Suppressor macrophage (primary cell): ENCODE measurements at regions not wholly inside any gene's neighbourhood (a gene's known extent, or its start where the extent isn't known, plus 50 kb on each side); places are given as distances from the start of the nearest gene placed in this dataset.
A peak's percentile ranks its signal among the peaks of the same experiment; 100 is the strongest.

ENCODE experiments used
- DNase-seq, 4 experiments: peaks; one replicate each; pipeline ENCODE4 v3.0.0-alpha.2; 2020 to 2022

DNA sequence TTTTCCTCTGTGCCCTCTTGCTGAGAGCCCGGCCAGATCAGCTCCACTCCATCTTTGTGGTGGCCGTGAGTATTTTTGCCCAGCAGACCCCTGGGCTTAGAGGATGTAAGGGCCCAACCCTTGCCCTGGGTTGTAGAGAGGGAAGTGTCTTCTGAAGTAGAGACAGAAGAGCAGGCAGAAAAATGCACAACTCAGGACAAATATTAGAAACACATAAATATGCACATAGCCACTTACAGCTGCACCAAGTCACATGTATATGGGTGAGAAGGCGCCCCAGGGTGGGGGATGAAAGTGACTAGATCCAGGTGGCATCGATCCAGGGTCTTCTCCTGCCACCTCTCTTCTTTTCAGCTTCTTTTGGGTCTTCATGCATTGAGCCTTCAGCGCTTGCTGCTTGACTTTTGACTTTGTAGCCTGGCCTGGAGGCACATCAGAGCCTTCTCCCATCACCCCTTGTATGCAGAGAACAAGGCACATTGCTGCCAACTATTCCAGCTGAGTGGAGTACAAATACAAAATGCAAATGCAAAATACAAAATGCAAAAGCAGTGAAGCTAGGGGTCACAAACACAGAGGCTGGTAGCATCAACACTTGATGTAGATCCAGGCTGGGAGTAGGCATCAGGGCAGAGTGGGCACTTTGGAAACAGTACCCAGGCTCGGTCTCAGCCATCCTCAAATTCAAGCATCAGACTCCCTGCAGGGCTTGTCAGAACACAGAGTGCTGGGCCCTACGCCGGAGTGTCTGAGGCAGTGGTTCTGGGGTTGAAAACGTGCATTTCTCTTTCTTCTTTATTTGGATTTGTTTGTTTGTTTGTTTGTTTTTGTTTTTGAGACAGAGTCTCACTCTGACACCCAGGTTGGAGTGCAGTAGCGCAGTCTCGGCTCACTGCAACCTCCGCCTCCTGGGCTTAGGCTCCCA, 133.0 kb downstream of the ASB7 start:
- DNase-seq, result no peak

DNA sequence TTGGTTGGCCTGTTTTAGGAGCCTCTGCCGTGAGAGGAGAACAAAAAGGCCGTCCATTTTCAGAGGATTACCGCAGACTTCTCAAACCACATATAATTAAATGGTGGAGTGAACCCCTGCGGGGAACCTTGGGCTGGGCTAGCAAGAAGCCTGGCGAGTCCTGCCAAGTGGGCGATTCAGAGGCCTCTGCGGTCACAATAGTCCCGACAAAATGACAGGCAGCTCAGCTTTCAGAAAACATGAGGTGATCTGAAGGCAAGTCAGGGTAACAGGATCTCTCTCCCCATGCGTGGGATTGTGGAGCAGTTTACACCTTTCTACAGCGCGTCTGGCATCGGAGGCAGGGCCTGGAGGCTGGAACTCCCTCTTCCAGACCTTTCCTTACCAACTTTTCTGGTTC, 134.8 kb downstream of the ASB7 start:
- no peak for DNase-seq

DNA sequence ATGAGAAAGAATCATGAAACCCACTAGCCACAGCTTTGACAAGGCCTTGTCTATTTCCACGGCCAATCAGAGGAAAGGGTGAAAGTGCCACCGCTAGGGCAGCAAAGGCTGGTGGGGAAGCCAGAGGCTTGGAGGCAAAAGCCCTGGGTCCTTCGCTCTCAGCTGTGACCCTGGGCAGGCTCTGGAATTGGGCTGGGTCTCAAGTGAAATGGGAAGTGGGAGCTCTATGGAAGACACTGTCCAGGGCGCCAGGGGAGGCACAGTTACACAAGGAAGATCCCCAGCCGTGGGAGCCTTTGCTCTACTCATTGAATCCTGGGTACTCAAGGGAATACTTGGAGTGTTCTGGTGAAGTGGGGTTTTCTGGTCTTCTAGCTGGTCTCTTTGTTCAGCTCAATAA, 136.2 kb downstream of the ASB7 start:
- no peak for DNase-seq

DNA sequence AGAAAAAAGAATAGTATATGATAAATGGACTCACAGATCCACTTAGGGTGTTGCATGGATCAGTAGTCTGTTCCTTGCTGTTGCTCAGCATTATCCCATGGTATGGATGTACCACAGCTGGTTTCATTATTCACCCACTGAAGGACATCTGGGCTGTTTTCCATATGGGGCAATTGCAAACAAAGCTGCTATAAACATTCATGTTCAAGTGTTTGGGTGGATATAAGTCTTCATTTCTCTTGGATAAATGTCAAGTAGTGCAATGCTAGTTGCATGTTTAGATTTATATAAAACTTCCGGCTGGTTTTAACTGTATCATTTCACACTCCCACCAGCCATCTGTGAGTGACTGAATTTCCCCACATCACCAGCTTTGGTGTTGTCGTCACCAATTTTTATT, 137.7 kb downstream of the ASB7 start:
- DNase-seq, result no peak

DNA sequence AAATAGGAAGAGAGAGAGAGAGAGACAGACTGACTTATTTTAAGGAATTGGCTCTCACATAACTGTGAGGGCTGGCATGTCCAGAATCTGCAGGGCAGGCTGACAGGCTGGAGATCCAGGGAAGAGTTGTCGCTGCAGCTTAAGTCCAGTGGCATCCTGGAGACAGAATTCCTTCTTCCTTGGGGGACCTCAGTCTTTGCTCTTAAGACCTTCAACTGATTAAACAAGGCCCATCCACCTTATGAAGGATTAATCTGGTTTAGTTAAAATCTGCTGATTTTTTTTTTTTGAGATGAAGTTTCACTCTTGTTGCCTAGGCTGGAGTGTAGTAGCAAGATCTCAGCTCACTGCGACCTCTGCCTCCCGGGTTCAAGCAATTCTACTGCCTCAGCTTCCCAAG, 128.0 kb upstream of the ALDH1A3 start:
- no peak for DNase-seq

DNA sequence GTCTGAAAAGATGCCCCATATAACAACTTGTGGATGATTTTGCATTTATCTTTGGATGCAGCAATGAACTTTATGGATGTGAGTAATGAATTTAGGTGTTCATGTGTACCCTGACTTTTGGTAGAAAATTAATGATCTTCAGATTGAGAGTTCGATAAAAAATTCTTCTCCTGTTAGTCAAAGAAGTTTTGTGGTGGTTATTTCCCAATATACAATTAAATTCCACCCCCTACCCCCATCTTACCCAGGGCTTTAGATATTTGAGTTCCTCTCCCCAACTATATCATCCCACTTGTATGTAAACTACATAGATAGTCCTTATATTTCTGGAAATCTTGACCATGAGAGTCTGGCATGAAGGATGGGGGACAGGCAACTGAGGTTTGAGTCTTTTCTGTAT, 126.1 kb upstream of the ALDH1A3 start:
- no peak for DNase-seq

DNA sequence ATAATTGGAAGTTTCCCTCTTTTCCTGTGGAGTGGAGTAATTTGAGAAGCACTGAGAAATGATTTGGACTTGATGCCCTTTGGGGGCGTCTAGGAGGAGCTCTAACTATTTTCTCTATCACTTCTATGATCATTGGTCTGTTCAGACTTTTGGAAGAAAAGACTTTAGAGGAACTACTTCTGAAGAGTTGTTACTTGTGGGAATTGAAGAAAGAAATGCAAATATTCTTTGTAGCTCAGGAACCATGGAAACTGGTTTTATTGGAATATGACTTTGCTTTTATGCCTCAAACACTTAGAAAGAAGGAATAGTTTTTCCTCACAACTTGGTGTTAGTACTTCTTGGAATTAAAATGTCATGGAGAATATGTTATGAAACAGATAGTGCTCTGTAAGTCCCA, 122.0 kb upstream of the ALDH1A3 start:
- DNase-seq, result no peak

DNA sequence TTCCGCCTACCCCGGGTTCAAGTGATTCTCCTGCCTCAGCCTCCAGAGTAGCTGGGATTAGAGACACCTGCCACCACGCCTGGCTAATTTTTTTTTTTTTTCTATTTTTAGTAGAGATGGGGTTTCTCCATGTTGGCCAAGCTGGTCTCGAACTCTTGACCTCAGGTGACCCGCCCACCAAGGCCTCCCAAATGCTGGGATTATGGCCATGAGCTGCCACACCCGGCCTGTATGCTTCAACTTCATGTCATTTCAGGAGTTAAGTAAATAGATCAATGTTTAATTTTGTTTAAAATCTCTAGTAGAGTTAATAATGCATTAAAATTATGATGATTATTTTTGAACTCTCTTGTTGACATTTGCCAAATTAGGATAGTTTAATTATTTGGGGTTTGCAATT, 121.1 kb upstream of the ALDH1A3 start:
- no peak for DNase-seq

DNA sequence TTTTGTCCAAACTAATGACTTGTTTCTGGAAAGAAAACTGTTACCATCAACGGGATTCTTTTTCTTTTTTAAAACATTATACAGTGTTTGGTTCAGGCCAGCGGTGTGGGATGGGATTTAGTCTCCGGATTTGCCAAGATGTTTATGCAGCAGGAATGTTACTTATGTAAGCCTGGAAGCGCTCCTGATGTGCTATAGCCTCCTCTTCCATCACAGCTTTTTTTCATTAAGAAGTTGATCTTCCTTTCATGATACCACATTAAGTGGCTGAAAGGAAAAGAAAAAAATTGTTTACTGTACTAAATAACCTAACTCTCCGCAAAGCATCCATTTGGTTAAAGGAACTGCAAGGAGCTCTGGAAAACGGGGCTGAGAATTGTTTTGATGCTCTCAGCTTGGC, 120.5 kb upstream of the ALDH1A3 start:
- DNase-seq, result no peak

DNA sequence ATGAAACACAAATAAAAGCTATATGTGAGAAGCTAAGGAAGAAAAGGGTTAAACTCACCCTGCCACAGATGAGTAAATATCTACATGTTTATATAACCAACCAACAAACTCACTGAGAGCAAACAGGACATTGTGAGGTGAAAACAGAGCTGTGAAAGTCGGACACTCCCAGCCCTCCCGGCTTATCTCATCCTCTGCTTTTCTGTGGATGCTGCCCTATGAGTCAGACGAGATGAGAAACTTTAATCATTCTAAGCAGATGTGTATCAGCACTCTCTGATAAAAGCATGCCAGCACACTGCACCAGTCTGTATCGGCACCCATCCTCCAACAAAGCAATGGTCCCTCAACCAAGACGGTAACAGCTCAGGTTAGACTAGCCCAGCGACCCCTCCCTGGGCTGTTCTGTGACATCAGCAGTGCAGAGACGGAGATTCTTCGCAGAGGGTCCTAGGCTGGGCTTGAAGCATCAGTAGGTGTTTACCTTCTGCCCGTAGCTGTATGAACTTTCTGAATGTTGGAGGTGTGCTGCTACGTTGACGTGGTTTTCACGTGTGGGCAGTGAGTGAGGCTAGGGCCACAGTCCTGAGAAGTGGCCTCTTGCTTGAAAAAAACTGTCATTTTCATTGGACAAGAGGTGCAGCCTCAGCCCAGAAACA, 119.8 kb upstream of the ALDH1A3 start:
- no peak for DNase-seq

DNA sequence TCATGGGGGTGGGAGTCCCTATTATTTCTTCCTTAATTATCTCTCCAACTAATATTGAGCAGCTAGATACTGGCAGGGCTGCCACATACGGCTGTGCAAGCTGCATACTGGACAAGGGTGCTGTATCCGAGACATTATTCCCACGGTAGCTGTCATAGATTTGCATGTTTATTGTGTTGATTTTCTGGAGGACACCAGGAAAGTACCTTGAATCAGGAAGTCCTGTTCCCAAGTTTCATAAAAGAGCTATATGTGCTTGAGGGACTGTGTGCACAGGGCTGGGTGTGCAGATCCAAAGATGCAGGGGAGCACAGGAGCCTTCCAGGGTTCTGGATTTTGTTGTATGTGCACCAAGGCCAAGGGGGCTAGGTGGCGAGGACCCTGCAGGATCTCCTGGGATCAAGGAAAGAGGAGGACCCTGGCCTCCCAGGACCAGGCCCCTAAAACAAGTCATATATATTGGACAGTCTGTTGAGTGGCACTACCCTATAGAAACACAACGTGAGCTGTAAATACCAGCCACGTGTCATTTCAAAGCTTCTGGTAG, 119.2 kb upstream of the ALDH1A3 start:
- no peak for DNase-seq

DNA sequence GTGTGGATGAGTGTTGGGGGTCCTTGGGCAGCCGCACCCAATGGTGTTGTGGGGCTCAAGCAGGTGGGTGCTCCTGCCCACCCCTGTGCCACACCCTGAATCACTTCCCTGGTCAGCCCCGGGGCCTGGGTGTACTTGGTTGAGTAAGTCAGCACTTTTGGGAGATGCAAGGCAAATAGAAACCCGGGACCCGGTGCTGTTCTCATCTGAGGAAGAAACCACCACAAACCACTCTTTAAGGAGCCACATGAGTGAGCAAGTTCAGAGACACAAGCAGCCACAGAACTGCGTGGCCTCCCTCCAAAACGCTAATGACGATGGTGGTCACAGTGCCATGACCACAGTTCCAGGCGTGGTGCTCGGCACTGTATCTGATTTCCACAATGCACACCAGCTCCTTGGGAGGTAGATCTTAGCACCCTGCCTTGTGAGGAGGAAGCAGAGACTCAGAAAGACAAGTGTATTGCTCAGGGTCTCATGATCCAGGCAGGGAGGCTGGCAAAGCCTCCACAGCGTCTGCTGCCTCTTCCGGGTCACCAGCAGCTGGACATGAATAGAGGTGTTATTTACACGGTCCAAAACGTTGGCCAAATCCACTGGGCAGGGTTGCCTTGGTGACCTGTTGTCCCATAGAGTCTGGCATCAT, 118.2 kb upstream of the ALDH1A3 start:
- no peak for DNase-seq

DNA sequence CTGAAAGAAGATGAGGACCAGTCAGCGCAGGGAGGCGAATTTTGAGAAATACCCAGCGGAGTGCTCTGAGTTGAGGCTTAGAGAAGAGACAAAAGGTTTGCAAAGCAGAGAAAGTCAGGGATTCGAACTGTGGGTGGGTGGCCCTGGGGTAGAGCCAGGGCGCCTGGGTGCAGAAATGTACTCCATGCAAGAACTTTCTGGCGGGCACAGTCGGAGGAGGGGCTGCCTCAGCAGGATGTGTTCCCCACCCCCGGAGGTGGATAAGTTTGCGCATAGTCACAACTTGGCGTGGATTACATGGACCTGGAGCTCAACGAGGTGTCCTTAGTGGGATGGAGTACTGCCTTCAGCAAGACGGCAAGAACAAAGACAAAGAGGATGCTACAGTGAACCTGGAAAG, 117.3 kb upstream of the ALDH1A3 start:
- DNase-seq, result no peak

DNA sequence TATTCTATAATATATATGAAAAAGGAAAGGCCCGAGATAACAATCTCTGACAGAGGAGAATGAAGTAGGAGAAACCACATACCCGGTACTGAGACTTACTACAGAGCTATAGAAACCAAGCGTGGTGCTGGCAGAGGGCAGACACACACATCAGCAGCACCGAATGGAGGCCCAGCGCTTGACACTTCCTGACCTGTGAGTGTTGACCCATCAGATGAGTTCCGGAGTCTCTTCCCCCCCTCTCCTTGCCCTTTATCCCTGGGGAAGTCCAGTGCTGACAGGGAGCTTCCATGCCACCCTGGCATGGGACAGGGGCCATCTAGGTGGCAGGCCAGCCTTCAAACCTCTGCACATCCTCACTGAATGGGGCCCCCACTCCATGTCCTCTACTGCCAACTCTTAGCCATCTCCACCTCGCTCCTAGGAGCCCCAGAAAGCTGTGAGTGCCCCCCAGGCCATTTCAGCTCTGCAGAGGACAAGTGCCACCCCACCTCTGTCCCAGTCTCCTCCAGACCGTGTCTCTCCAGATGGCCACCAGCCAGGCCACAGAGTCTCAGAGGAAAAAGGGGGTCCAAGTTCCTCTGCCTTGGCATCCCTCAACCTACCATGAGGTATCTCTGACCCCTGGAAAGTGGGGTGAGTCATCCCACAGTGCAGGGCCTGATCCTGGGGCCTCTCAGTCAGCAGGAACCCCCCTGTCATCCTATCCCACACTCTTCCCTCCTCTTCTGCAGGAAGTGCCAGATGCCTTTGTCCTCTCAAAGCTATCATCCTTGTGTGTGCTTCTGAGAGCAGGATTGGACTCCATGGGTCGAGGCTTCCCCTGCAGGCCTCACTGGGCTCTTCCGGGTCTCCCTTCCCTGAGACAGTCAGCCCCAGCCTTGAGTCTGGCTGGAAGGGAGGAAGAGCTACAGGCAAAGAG, 116.5 kb upstream of the ALDH1A3 start:
- DNase-seq, result peak in 1 of 4 experiments; percentile 4

DNA sequence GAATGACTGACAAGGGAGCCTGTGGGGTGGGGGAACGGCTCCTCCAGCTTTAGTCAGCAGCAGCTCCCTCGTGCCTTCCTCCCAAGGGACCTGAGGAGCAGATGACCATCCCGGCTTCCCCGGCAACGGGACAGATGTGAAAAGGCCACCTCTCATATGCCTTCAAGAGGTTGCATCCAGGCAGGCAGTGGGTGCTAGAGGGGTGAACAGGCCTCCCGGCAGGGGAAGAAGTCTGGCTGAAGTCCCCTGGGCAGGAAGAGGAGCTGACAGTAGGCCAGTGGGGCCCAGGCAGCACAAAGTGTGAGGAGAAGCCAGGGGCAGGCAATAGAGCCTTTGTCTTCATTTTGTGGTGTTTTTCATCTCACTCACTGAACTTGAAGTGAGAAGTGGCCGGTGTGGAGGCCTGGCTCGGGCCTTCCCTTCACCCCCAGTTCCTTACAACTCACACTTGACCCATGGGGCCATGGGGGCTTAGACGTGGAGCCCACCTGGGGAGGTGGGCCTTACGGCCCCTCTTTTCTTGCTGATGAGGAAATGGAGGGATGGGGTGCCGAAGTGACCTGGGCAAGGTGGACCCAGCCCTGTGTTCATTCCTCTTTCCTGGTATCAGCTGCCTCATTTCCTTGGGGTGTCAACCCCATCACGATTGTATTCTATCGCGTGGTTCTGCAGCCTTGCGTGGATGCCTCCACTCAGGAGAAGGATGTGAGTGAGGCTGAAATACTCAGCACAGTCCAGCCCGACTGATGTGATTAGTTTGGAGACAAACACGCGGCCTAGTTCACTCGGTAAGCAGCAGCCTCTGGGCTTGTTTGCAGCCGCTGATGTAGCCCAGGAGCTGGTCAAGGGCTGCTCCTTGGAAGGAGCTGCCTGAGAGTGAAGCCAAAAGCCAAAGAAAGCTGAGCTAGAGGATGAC, 115.5 kb upstream of the ALDH1A3 start:
- DNase-seq, result no peak

DNA sequence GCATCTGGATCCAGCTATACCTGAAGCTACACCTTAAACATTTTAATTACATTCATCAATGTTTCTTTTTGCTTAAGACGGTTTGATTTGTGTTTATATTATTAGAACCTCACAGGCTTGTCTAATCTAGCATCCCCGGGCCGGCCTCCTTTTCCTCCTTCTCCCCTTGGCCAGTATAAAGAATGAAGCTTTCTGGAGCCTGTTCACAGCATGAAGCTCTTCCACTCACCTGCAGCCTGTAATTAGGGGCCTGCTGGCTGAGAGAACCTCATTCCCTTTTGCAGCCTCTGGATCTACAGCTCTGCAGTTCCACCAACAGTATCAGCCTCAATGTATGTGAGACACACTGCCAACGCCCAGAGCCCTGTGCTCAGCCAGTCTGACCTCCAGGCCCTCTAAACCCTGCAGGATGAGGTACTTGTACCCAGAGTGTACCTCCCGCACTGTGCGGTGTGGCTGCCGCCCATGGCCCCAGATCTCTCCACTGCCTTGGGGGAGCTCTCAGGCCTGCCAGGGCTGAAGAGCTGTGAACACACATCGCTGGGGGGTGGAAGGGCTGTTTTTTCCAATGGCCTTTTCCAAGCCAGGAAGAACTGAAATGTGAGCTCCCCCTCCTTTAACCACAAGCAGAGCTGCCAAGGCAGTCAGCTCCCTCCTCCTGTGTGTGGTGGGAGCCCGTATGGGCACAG, 114.7 kb upstream of the ALDH1A3 start:
- no peak for DNase-seq

DNA sequence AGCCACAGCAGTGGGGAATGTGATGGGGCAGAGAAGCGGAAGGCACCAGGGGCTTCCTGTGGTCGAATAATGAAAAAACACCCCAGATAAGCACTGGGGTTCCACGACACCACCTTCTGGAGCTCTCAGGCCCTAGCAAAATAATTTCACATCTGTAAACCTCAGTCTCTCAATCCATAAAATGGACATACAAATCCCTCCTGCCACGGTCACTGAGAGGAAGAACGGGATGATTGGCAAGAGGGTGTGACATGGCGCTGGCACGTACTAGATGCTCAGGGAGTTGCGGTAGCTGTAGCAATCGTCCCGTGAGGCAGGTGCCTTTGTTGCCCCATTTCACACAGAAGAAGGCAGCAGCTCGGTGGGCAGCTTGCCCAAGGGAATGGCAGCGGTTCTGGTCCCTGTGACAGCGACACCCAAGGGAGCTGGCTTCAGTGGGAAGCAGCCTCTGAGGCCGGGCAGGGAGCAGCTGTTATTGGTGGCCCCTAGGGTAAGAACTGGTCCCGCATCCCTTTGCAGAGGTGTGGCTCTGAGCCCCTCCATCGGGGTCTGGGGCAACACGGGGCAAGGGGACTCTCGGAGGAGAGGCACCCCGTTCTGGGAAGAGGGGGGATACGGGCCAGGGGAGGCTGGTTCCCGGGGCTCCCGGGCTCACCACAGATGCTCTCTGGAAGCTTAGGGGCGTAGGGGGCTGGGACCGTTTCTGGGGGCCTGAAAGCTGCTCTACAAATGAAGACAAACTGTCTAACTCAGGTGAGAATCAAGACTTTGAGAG, 114.0 kb upstream of the ALDH1A3 start:
- no peak for DNase-seq

DNA sequence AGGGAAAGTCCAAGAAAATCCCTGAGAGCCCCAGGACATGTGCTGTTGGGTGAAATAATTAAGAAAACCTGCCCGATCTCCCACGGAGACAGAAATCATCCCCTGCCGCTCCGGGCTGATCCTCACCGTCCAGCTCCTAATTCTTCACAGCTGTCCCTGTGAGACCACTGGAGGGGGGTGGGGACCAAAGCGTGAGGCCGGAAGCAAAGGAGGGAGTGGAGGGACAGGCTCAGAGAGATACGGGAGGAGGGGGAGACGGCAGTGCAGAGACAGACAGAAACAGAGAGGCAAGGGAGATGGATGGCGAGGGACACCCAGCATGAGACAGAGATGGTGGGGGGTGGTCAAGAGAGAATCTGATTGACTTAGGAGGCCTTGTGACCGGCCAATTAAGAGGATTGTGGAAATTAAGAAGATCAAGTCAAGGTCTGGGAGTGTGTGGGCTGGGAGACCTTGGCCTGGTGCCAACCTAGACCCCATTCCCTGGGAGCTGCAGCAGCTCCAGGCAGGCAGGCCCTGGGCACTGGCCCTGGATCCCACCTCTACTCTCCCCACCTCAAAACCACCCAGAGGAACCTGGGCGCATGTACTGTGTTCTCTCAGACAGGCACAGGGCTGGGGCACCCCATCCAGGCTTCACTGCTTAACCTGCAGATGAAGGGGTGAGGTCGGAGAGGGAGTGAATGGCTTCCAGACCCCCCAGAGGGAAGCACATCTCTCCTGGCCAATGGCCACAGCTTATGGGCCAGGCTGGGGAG, 113.2 kb upstream of the ALDH1A3 start:
- DNase-seq, result no peak
